DMS153 treated with DMSO at 0.1 percent for 48 hours (cell line): ENCODE measurements at regions not wholly inside any gene's neighbourhood (a gene's known extent, or its start where the extent isn't known, plus 50 kb on each side); places are given as distances from the start of the nearest gene placed in this dataset.

ENCODE experiments used
- DNase-seq: peaks from one replicate; lab custom pipeline; 2025; ENCODE audit not compliant: unreplicated experiment; lab: John Stamatoyannopoulos, UW

- DNase-seq: no peak
Observed at GRCh38 chrX:109312757-109313156, 169.1 kb downstream of the GUCY2F start.

GRCh38 chrX:109310031-109310430, 171.9 kb downstream of the GUCY2F start:
- DNase-seq: no peak

DNA sequence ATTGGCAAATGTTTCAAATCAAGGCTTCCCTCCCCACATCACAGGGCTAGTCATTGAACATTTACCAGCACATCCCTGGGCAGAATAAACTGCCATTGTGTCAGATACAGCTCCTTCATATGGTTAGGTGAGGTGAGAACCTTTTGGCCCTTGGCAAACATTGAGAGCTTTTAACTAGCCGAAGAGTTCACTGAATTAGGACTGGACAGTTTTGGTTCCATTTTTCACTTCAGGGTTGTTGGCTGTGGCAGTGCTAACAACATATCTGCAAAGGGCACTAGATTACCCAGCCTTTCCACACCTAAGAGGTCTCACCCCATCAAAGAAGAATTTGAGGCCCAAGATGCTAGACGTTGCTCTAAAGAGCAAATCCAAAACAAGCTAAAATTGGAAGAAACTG, 180.7 kb downstream of the GUCY2F start:
- no peak for DNase-seq

GRCh38 chrX:109300415-109300814, 181.5 kb downstream of the GUCY2F start:
- no peak for DNase-seq

DNA sequence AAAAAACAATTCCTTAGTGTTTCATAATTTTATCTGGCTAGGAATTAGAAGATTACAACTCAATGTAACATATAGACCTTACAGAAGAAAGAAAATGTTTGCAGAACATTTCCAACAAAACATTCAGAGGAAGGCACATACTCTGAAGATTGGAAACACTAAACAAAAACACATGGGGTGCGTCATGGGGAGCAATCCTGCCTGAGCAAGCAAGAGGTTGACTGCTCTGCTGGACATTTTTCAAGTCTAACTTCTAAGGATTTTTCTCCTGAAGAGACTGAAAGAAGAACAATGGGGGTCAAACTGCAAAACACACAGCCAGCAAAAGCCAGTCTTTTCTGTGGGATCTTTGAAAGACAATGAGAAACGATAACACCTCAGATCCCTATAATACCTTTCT, 182.8 kb downstream of the GUCY2F start:
- DNase-seq: no peak

DNA sequence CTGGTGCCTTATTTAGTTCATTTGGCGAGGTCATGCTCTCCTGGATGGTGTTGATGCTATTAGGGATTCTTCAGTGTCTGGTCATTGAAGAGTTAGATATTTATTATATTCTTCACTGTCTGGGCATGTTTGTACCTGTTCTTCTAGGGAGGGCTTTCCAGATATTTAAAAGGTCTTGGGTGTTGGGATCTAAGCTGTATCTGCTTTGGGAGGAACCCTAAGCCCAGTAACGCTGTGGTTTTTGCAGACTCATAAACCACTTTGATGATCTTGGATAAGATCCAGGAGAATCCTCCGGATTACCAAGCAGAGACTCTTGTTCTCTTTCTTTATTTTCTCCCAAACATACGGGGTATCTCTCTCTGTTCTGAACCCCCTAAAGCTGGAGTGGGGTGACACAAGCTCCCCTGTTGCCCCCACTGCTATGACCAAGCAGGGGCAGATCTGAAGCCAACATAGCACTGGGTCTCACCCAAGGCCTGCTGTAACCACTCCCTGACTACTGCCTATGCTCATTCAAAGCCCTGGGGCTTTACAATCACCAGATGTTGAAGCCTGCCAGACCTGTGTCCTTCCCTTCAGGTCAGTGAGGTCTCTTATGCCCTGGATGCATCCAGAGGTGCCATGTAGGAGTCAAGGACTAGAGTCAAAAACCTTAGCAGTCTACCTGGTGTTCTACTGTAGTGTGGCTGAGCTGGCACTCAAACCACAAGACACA, 187.6 kb downstream of the GUCY2F start:
- no peak for DNase-seq

DNA sequence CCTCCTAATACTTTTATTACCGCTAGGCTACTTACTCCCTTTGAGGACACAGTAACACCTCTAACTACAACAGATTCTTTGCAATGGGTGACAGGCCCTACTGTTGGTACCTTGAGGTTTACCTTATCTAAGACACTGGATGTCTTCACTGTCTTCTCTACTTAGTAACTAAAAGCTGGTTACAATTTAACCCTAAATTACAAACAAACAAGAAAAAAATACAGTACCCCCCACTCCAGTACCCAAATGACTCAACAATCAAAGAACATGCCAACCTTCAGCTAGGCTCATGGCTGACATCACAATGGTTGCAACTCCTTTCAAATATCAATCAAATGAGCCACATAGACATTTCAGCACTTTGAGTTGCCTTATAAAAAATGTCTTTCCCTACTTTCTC, 198.0 kb downstream of the GUCY2F start:
- DNase-seq: no peak

- no peak for DNase-seq
Observed at GRCh38 chrX:109281483-109282275, 200.2 kb downstream of the GUCY2F start.

DNA sequence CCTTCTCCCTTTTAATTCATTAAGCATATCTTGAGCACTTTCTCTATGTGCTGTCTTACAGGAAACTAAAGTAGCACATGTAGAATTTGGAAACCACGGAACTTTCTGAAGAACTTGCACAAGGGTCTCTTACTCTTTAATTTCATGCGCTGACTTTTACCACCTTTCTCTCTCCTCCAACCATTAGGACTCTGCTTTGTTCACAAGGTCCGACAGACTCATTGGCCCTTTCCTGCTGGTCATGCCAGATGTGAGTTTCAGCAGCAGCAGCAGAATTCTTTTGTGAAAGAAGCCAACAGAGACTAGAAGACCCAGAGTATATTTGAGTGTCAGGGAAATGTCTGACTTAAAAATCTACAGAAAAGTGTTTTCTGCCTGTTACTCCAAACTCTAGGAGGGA, 207.1 kb downstream of the GUCY2F start:
- DNase-seq: no peak

DNA sequence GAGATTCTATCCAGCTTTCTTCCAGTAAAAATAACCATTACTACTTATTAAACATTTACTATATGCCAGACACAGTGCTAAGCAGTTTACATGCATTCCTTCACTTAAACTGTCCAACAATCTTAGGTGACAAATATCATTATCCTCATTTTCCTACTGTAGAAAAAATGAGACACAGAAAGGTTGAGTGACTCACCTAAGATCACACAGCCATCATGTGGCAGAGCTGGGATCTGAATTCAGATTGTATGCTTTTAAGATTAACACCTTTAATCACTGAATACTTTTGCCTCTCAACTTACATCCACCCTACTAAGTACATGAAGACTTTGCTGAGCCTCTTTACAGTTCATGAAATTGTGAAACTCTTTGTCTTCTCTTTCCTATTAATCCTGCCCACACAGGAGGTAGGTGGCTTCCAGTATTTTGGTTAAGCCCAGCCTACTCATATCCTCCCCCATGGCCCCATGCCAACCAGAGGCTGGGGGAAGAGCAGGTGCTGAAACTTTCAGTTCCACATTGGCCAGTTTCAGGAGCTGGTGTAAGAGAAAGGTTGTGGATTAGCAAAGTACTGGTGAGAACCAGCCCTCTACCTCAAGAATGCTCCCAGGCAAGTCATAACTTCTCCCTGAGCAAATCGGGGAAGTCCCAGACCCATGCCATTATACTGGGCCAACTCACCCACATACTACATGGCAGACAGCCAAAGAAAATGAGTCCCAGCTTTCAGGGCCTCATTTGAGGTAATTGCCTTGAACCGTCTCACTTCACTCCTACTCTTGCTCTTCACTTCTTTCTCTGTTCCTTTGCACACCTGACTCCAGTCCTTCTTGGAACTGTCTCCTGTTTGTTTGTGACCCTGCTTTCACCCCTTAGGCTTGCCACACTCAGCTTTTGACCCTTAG, 211.1 kb downstream of the GUCY2F start:
- DNase-seq: no peak

DNA sequence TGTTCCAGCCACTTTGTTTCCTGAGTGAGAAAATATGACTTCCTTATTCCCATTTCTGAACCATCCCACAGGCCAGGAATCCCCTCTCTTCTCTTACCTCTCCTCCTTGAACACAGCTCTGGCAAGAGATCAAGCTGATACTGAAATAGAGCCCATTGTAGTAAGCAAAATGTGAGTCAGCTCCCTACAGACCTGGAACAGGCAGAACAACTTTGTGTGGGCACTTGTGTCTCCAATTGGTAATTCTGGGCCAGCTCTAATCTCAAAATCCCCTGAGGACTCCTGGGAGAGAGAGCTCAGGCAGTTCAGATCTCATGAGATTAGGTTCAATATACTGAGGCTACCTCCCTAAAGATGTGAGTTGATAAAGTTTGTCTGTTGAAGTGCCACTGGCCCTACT, 213.5 kb downstream of the GUCY2F start:
- no peak for DNase-seq

DNA sequence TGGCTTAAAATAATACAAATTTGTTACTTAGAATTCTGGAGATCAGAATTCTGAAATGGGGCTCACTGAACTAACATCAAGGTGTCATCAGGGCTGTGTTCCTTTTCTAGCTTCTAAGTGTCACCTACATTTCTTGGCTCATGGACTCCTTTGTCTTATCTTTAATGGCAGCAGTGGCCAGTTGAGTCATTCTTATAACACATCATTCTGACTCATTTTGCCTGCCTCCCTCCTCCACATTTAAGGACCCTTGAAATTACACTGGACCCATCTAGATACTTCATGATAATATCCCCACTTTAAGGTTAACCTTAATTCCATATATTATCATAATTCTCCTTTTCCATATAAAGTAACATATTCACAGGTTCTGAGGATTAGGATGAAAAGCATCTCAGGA, 215.9 kb downstream of the GUCY2F start:
- no peak for DNase-seq

DNA sequence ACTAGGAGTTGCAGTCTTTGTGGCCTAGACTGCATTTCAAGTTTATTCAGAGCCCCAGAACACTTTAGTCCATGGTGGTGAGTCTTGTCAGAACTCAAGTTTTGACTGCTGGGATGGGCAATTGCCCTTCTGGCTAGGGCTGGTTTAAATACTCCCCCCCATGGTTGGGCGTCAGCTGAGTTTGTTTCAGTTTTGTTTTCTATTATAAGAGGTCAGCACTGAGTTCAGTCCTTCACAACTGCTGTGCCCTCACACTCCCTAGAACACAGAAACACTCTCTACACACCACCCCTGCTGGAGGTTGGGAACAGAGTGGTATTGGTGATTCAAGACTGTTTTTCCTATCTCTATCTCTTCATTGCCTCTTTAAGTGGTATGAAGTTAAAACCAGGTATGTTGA, 217.0 kb downstream of the GUCY2F start:
- DNase-seq: no peak

GRCh38 chrX:109261279-109261678, 220.6 kb downstream of the GUCY2F start:
- no peak for DNase-seq

GRCh38 chrX:109252789-109253188, 229.1 kb downstream of the GUCY2F start:
- DNase-seq: no peak

DNA sequence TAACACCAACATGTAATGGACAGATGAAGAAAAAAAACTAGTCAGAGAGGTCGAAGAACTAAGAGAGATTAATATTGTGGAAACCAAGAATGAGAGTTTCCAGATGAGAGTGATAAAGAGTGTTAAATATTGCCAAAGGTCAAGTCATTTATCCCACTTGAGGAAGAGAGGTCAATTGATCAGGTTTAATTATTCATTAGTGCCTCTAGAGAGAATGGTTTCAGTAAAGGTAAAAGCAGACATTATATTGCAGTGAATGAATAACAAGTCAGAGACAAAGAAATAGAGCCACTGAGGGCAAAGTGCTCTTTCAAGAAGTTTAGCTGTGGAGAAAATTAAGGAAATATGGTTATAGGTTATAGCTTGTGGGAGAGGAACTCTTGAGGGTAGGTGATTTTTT, 263.1 kb downstream of the GUCY2F start:
- no peak for DNase-seq

GRCh38 chrX:109199726-109200125, 282.2 kb downstream of the GUCY2F start:
- DNase-seq: no peak

- no peak for DNase-seq
Observed at GRCh38 chrX:109190542-109190941, 291.3 kb downstream of the GUCY2F start.

DNA sequence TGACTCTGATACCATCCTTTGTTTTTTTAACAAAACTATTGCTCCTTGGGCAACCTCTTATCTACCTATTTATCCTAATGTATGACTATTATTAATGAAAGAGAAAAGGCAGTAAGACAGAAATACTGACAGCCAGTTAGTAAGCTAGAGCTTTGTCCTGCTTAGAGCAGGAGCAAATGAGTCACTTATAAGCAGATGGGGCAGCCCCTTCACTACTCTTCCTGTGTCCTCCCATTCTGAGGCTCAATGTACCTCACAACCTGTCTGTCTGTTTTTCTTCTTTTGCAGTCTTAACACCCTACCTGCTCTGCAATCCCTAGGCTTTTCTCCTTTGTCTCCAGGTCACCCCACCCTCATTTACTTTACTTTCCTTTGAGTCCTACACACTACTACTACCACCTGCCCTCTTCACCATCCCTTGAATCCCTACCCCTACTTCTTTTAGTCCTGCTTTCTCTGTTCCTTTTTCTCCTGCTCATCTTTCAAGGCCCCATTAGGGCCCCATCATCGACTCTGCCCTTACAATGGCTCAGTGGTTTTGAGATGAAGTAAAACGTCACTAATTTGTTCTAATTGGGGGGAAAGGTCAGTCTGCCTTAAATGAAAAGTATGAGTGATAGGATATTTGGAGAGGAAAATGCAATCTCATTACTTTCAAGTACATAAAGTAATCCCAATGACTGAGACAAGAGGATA, 294.3 kb downstream of the GUCY2F start:
- no peak for DNase-seq

GRCh38 chrX:109186939-109187338, 294.9 kb downstream of the GUCY2F start:
- no peak for DNase-seq
